ENCODE measurements at regions not wholly inside any gene's neighbourhood (a gene's known extent, or its start where the extent isn't known, plus 50 kb on each side); places are given as distances from the start of the nearest gene placed in this dataset.
A peak's percentile ranks its signal among the peaks of the same experiment; 100 is the strongest.

- no peak for TF ChIP-seq CTCF (IDR thresholded peaks at IDR 0.05; ENCODE audit: low read depth, low read length, missing control alignments)
- DNase-seq (ENCODE audit: low read depth): no peak
- no peak overlapping the region for H3K4me3 ChIP-seq (ENCODE audit: low read depth, low read length)
These were observed 157.4 kb downstream of the CD47 start for GRCh38 chr3:107933450-107933849.

DNA sequence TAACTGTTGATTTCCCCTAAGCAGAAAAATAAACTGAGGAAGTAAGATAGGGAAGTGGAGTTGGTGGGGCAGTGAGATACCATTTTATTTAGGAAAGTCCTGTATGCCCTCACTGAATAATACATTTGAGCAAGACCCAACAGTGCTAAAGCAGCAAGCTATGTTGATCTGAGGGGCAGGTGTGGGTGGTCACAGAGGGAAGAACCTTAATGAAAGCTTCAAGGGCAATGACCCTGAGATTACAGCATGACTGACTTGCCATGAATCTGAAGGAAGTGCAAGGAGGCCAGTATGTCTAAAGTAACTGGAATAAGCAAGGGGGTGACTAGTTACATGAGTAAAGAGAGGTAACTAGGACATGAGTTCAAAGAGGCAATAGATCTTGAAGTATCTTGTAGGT lies 159.5 kb downstream of the CD47 start:
- DNase-seq (ENCODE audit: low read depth): no peak
- no peak overlapping the region for H3K4me3 ChIP-seq (ENCODE audit: low read depth, low read length)
- TF ChIP-seq CTCF (IDR thresholded peaks at IDR 0.05; ENCODE audit: low read depth, low read length, missing control alignments): no peak

DNA sequence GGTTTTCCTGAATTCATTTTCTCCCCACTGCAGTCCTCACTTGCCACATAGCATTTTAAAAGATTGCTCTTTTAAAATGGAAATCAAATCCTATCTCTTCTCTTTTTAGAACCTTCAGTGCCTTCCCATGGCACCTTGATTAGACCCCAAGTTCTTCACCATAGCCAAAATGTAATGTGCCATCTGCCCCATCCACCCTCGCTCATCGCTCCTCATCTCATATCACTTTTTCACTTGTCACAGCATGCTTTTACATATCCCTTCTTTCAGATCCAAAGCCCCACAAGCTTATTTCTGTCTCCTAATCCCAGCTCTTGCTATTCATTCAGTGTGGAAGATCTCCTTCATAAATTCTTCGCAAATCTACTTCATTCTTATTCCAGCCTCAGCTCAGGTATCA lies 161.7 kb downstream of the CD47 start:
- DNase-seq (ENCODE audit: low read depth): no peak
- no peak overlapping the region for H3K4me3 ChIP-seq (ENCODE audit: low read depth, low read length)
- no peak for TF ChIP-seq CTCF (IDR thresholded peaks at IDR 0.05; ENCODE audit: low read depth, low read length, missing control alignments)

- TF ChIP-seq CTCF (IDR thresholded peaks at IDR 0.05; ENCODE audit: low read depth, low read length, missing control alignments): no peak
- DNase-seq (ENCODE audit: low read depth): no peak
These were observed 162.8 kb downstream of the CD47 start for GRCh38 chr3:107928084-107928445.

DNA sequence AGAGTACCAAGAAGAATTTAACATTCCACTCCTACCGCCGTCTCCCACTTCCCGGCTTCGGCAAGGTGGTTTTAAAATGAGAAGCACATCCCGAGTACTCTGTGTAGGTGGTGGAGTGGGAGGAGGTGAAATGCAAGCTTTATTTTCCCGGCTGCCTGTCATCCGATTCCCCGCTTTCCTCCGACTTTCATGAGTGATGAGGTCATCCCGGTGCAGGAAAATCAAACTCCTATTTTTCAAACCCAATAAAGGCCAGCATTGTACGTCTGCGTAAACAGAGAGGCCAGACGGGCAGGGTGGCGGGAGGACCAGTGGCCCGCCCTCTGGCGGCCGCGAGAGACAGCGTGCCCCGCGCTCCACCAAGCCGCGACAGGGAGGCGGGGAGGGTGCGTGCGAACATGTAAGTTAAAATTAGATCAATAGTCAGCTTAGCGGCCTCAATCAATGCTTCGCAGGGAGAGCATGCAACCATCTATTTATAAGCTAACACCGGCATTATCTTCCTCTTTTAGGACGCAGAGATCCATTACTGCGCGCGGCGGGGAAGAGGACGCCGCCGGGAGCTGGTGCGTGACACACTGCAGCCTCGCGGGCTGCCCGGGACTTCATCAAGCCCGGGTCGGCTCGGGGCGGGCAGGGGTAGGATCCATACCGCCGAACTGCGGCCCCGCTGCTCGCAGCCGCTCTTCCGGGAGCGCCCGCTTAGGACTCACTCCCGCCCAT lies 163.3 kb downstream of the CD47 start:
- no peak for DNase-seq (ENCODE audit: low read depth)
- peak; percentile 94 for TF ChIP-seq CTCF (IDR thresholded peaks at IDR 0.05; ENCODE audit: low read depth, low read length, missing control alignments)
- H3K4me3 ChIP-seq (ENCODE audit: low read depth, low read length): peak overlapping the region; percentile 57

More at GRCh38 chr3:107928084-107928445, 162.8 kb downstream of the CD47 start:
- peak overlapping the region; percentile 57 for H3K4me3 ChIP-seq (ENCODE audit: low read depth, low read length)

GRCh38 chr3:107925851-107926250 lies 165.0 kb downstream of the CD47 start:
- no peak overlapping the region for H3K4me3 ChIP-seq (ENCODE audit: low read depth, low read length)
- TF ChIP-seq CTCF (IDR thresholded peaks at IDR 0.05; ENCODE audit: low read depth, low read length, missing control alignments): no peak
- no peak for DNase-seq (ENCODE audit: low read depth)

- no peak for DNase-seq (ENCODE audit: low read depth)
- TF ChIP-seq CTCF (IDR thresholded peaks at IDR 0.05; ENCODE audit: low read depth, low read length, missing control alignments): no peak
- no peak overlapping the region for H3K4me3 ChIP-seq (ENCODE audit: low read depth, low read length)
These were observed 169.8 kb downstream of the CD47 start for GRCh38 chr3:107921038-107921437.

Data from GM12864 (cell line).